GM18508 (cell line): ENCODE measurements at regions not wholly inside any gene's neighbourhood (a gene's known extent, or its start where the extent isn't known, plus 50 kb on each side); places are given as distances from the start of the nearest gene placed in this dataset.

ENCODE experiments used
- ATAC-seq: cut with Tn5 transposase; IDR thresholded peaks from one replicate; pipeline ENCODE4 v1.9.1; 2021; ENCODE audit warnings: moderate number of reproducible peaks; ENCODE audit not compliant: insufficient read depth, unreplicated experiment

- ATAC-seq: no peak
Measured at GRCh38 chr3:40593351-40593750, 68.6 kb downstream of the ZNF621 start.

GRCh38 chr3:40597441-40597840, 72.7 kb downstream of the ZNF621 start:
- no peak for ATAC-seq

GRCh38 chr3:40598338-40598737, 73.6 kb downstream of the ZNF621 start:
- ATAC-seq: no peak

GRCh38 chr3:40598962-40599361, 74.2 kb downstream of the ZNF621 start:
- no peak for ATAC-seq

- ATAC-seq: no peak
Measured at GRCh38 chr3:40602778-40603385, 78.1 kb downstream of the ZNF621 start.

- no peak for ATAC-seq
Measured at GRCh38 chr3:40605960-40606359, 81.2 kb downstream of the ZNF621 start.

GRCh38 chr3:40608091-40608490, 83.3 kb downstream of the ZNF621 start:
- ATAC-seq: no peak

- no peak for ATAC-seq
Measured at GRCh38 chr3:40613306-40613705, 88.5 kb downstream of the ZNF621 start.

- no peak for ATAC-seq
Measured at GRCh38 chr3:40615110-40615915, 90.6 kb downstream of the ZNF621 start.

- ATAC-seq: no peak
Measured at GRCh38 chr3:40615918-40616819, 91.4 kb downstream of the ZNF621 start.

- no peak for ATAC-seq
Measured at GRCh38 chr3:40617084-40617483, 92.3 kb downstream of the ZNF621 start.

GRCh38 chr3:40618158-40618557, 93.4 kb downstream of the ZNF621 start:
- ATAC-seq: no peak

GRCh38 chr3:40620151-40620550, 95.4 kb downstream of the ZNF621 start:
- ATAC-seq: no peak

- no peak for ATAC-seq
Measured at GRCh38 chr3:40621252-40621651, 96.5 kb downstream of the ZNF621 start.

- peak; percentile 89 for ATAC-seq
Measured at GRCh38 chr3:40623567-40623966, 98.8 kb downstream of the ZNF621 start.

- ATAC-seq: no peak
Measured at GRCh38 chr3:40624189-40624769, 99.5 kb downstream of the ZNF621 start.

GRCh38 chr3:40627095-40627494, 102.3 kb downstream of the ZNF621 start:
- ATAC-seq: no peak

- no peak for ATAC-seq
Measured at GRCh38 chr3:40628984-40629383, 104.2 kb downstream of the ZNF621 start.

GRCh38 chr3:40631341-40631995, 106.7 kb downstream of the ZNF621 start:
- ATAC-seq: no peak

- no peak for ATAC-seq
Measured at GRCh38 chr3:40637906-40638305, 113.1 kb downstream of the ZNF621 start.
